HEK293 (cell line): ENCODE measurements at regions not wholly inside any gene's neighbourhood (a gene's known extent, or its start where the extent isn't known, plus 50 kb on each side); places are given as distances from the start of the nearest gene placed in this dataset.

Source experiments
- CTCF ChIA-PET: fragments of 350-600 bp; formaldehyde crosslinking; extraction: SDS; loops from one replicate; lab custom pipeline; 2021; ENCODE audit warnings: antibody characterized with exemption; lab: Yijun Ruan, JAX
- POLR2A ChIA-PET: fragments of 300-600 bp; formaldehyde crosslinking; extraction: SDS; loops from one replicate; lab custom pipeline; 2020; ENCODE audit warnings: antibody characterized with exemption, inconsistent platforms; lab: Yijun Ruan, JAX
- H3K27ac ChIP-seq: fragments of 200-500 bp; sonication (Bioruptor generic); 2 replicates; pipeline ENCODE4 v1.5.1; 2014; ENCODE audit warnings: low read depth, low read length, control low read depth, inconsistent platforms; ENCODE audit errors: extremely low read depth
- H3K36me3 ChIP-seq, 2 experiments: fragments of 200-500 bp in 1 of 2; sonication (Bioruptor generic) in 1 of 2; 1 replicate in 1 of 2; 2 replicates in 1 of 2; pipeline ENCODE4 v1.5.1; 2014 to 2017; ENCODE audit warnings: inconsistent platforms in 2 of 2, low read length in 2 of 2; ENCODE audit not compliant: control insufficient read depth in 2 of 2, insufficient read depth in 1 of 2
- H3K4me1 ChIP-seq: fragments of 200-500 bp; sonication (Bioruptor generic); 2 replicates; pipeline ENCODE4 v1.5.1; 2014; ENCODE audit warnings: mild to moderate bottlenecking, low read length, inconsistent platforms; ENCODE audit not compliant: control insufficient read depth, insufficient read depth
- H3K4me3 ChIP-seq: 2 replicates; pipeline ENCODE4 v1.5.1; 2011; ENCODE audit warnings: low read depth, mild to moderate bottlenecking, control low read depth, low read length, moderate library complexity
- H3K9me3 ChIP-seq: fragments of 200-500 bp; sonication (Bioruptor generic); 2 replicates; pipeline ENCODE4 v1.5.1; 2014; ENCODE audit warnings: low read depth, low read length, inconsistent platforms; ENCODE audit not compliant: control insufficient read depth, insufficient read depth
- CTCF ChIP-seq: fragments of 450-650 bp; formaldehyde crosslinking; IDR thresholded peaks from 2 replicates; pipeline ENCODE4 v1.5.1; 2016; ENCODE audit warnings: missing biosample characterization, missing genetic modification characterization
- PRDM6 ChIP-seq: fragments of 450-650 bp; formaldehyde crosslinking; IDR thresholded peaks from 2 replicates; pipeline ENCODE4 v1.5.1; 2017; ENCODE audit warnings: missing biosample characterization, missing genetic modification characterization
- REPIN1 ChIP-seq: fragments of 450-650 bp; formaldehyde crosslinking; IDR thresholded peaks from 2 replicates; pipeline ENCODE4 v1.5.1; 2017; ENCODE audit warnings: missing biosample characterization, missing genetic modification characterization, low read depth
- TSHZ1 ChIP-seq: fragments of 450-650 bp; formaldehyde crosslinking; IDR thresholded peaks from 2 replicates; pipeline ENCODE4 v1.5.1; 2016; ENCODE audit warnings: missing biosample characterization, missing genetic modification characterization, borderline replicate concordance
- ZBTB8A ChIP-seq: fragments of 450-650 bp; formaldehyde crosslinking; IDR thresholded peaks from 2 replicates; pipeline ENCODE4 v1.5.1; 2016; ENCODE audit warnings: missing biosample characterization, missing genetic modification characterization
- ZNF362 ChIP-seq: fragments of 450-650 bp; formaldehyde crosslinking; IDR thresholded peaks from 2 replicates; pipeline ENCODE4 v1.5.1; 2016; ENCODE audit warnings: missing biosample characterization, missing genetic modification characterization
- ZNF514 ChIP-seq: fragments of 450-650 bp; formaldehyde crosslinking; IDR thresholded peaks from 2 replicates; pipeline ENCODE4 v1.5.1; 2016; ENCODE audit warnings: missing biosample characterization, missing genetic modification characterization
- ZNF561 ChIP-seq: fragments of 450-650 bp; IDR thresholded peaks from 2 replicates; pipeline ENCODE4 v1.5.1; 2018; ENCODE audit warnings: missing biosample characterization, missing genetic modification characterization, borderline replicate concordance
- ZNF624 ChIP-seq: fragments of 450-650 bp; formaldehyde crosslinking; IDR thresholded peaks from 2 replicates; pipeline ENCODE4 v1.5.1; 2017; ENCODE audit warnings: missing biosample characterization, missing genetic modification characterization
- ZNF626 ChIP-seq: fragments of 450-650 bp; sonication (Bioruptor Pico); formaldehyde crosslinking; IDR thresholded peaks from 2 replicates; pipeline ENCODE4 v1.5.1; 2018; ENCODE audit warnings: missing biosample characterization, missing genetic modification characterization, inconsistent platforms
- ZNF645 ChIP-seq: fragments of 450-650 bp; formaldehyde crosslinking; IDR thresholded peaks from 2 replicates; pipeline ENCODE4; 2016; ENCODE audit warnings: missing biosample characterization, missing genetic modification characterization
- ZNF677 ChIP-seq: fragments of 450-650 bp; IDR thresholded peaks from 2 replicates; pipeline ENCODE4 v1.5.0; 2018; ENCODE audit warnings: missing biosample characterization, mild to moderate bottlenecking, missing genetic modification characterization, moderate library complexity
- ZNF76 ChIP-seq: fragments of 450-650 bp; formaldehyde crosslinking; IDR thresholded peaks from 2 replicates; pipeline ENCODE4; 2016; ENCODE audit warnings: low read depth, missing biosample characterization, missing genetic modification characterization, borderline replicate concordance

- no peak for TF ChIP-seq TSHZ1 (tag by site-specific recombination)
- TF ChIP-seq ZNF514 (tag by site-specific recombination): no peak
- no peak for TF ChIP-seq ZNF626 (tag by site-specific recombination)
Observed at GRCh38 chr9:1839909-1840308, 175.2 kb upstream of the SMARCA2 start (continued).

- CTCF ChIA-PET: interaction anchor here (1.0 to 1.5 kb wide), 2 partner anchors 8 to 385 kb away, joined by 3 to 5 read pairs; no protein-coding TSS in a partner anchor
- POLR2A ChIA-PET: no interaction called here
Observed at GRCh38 chr9:1845425-1845824, 169.7 kb upstream of the SMARCA2 start.

More at GRCh38 chr9:1845425-1845824, 169.7 kb upstream of the SMARCA2 start:
- H3K4me3 ChIP-seq: no peak overlapping the region
- no peaks in the 10 kb centered on the region for H3K36me3 ChIP-seq
- H3K4me1 ChIP-seq: no peaks in the 10 kb centered on the region
- no peak overlapping the region for H3K27ac ChIP-seq
- H3K9me3 ChIP-seq: no peaks in the 10 kb centered on the region
- TF ChIP-seq ZNF561 (tag by site-specific recombination) (no peak), PRDM6 (tag by site-specific recombination) (no peak), ZNF362 (no peak), ZNF624 (no peak), TSHZ1 (tag by site-specific recombination) (no peak), ZNF645 (tag by site-specific recombination) (no peak), CTCF (no peak), ZNF677 (tag by site-specific recombination) (no peak), ZBTB8A (no peak), ZNF76 (no peak), REPIN1 (no peak)
